ENCODE measurements at regions not wholly inside any gene's neighbourhood (a gene's known extent, or its start where the extent isn't known, plus 50 kb on each side); places are given as distances from the start of the nearest gene placed in this dataset.

- no peak for TF ChIP-seq RAD21 (IDR thresholded peaks at IDR 0.05; ENCODE audit: low read depth)
These were observed 64.2 kb upstream of the UBL3 start for GRCh38 chr13:29914581-29914980.

GRCh38 chr13:29911781-29912418 is 61.5 kb upstream of the UBL3 start:
- no peak for TF ChIP-seq USF1 (IDR thresholded peaks at IDR 0.05)
- no peak for TF ChIP-seq NFIC (IDR thresholded peaks at IDR 0.05)
- TF ChIP-seq MAX (IDR thresholded peaks at IDR 0.05) = no peak
- no peak for TF ChIP-seq REST (IDR thresholded peaks at IDR 0.05; ENCODE audit: low read depth)
- no peak for TF ChIP-seq FOXM1 (IDR thresholded peaks at IDR 0.05; ENCODE audit: borderline replicate concordance, low read depth)
- TF ChIP-seq TCF12 (IDR thresholded peaks at IDR 0.05; ENCODE audit: low read depth) = no peak
- TF ChIP-seq EP300 (IDR thresholded peaks at IDR 0.05; ENCODE audit: borderline replicate concordance) = no peak
- no peak for TF ChIP-seq TEAD4 (IDR thresholded peaks at IDR 0.05)
- no peak for TF ChIP-seq CREB1 (IDR thresholded peaks at IDR 0.05; ENCODE audit: low read depth)
- TF ChIP-seq RAD21 (IDR thresholded peaks at IDR 0.05; ENCODE audit: low read depth) = no peak
- no peak for TF ChIP-seq CEBPB (IDR thresholded peaks at IDR 0.05)
- TF ChIP-seq EGR1 (IDR thresholded peaks at IDR 0.05) = no peak
- TF ChIP-seq YY1 (IDR thresholded peaks at IDR 0.05; ENCODE audit: low read depth) = no peak
- TF ChIP-seq TAF1 (IDR thresholded peaks at IDR 0.05; ENCODE audit: low read depth) = no peak
- no peak for TF ChIP-seq ZBTB7A (IDR thresholded peaks at IDR 0.05; ENCODE audit: low read depth)

GRCh38 chr13:29909975-29910674 is 59.7 kb upstream of the UBL3 start:
- TF ChIP-seq YY1 (IDR thresholded peaks at IDR 0.05; ENCODE audit: low read depth) = no peak

GRCh38 chr13:29909081-29909730 is 58.8 kb upstream of the UBL3 start:
- TF ChIP-seq CREB1 (IDR thresholded peaks at IDR 0.05; ENCODE audit: low read depth) = no peak
- TF ChIP-seq EGR1 (IDR thresholded peaks at IDR 0.05) = no peak
- no peak for TF ChIP-seq NFIC (IDR thresholded peaks at IDR 0.05)
- no peak for TF ChIP-seq RAD21 (IDR thresholded peaks at IDR 0.05; ENCODE audit: low read depth)
- no peak for TF ChIP-seq EP300 (IDR thresholded peaks at IDR 0.05; ENCODE audit: borderline replicate concordance)
- no peak for TF ChIP-seq USF1 (IDR thresholded peaks at IDR 0.05)
- TF ChIP-seq CEBPB (IDR thresholded peaks at IDR 0.05) = no peak
- TF ChIP-seq FOXM1 (IDR thresholded peaks at IDR 0.05; ENCODE audit: borderline replicate concordance, low read depth) = no peak
- TF ChIP-seq TAF1 (IDR thresholded peaks at IDR 0.05; ENCODE audit: low read depth) = no peak
- TF ChIP-seq ZBTB7A (IDR thresholded peaks at IDR 0.05; ENCODE audit: low read depth) = no peak
- no peak for TF ChIP-seq TEAD4 (IDR thresholded peaks at IDR 0.05)
- TF ChIP-seq REST (IDR thresholded peaks at IDR 0.05; ENCODE audit: low read depth) = no peak
- no peak for TF ChIP-seq TCF12 (IDR thresholded peaks at IDR 0.05; ENCODE audit: low read depth)
- TF ChIP-seq MAX (IDR thresholded peaks at IDR 0.05) = no peak
- no peak for TF ChIP-seq YY1 (IDR thresholded peaks at IDR 0.05; ENCODE audit: low read depth)

GRCh38 chr13:29908416-29909080 is 58.1 kb upstream of the UBL3 start:
- no peak for TF ChIP-seq REST (IDR thresholded peaks at IDR 0.05; ENCODE audit: low read depth)
- no peak for TF ChIP-seq NFIC (IDR thresholded peaks at IDR 0.05)
- TF ChIP-seq TCF12 (IDR thresholded peaks at IDR 0.05; ENCODE audit: low read depth) = no peak
- TF ChIP-seq MAX (IDR thresholded peaks at IDR 0.05) = no peak
- TF ChIP-seq TAF1 (IDR thresholded peaks at IDR 0.05; ENCODE audit: low read depth) = no peak
- no peak for TF ChIP-seq TEAD4 (IDR thresholded peaks at IDR 0.05)
- no peak for TF ChIP-seq EGR1 (IDR thresholded peaks at IDR 0.05)
- TF ChIP-seq ZBTB7A (IDR thresholded peaks at IDR 0.05; ENCODE audit: low read depth) = no peak
- no peak for TF ChIP-seq RAD21 (IDR thresholded peaks at IDR 0.05; ENCODE audit: low read depth)
- TF ChIP-seq CREB1 (IDR thresholded peaks at IDR 0.05; ENCODE audit: low read depth) = no peak
- TF ChIP-seq EP300 (IDR thresholded peaks at IDR 0.05; ENCODE audit: borderline replicate concordance) = no peak
- TF ChIP-seq USF1 (IDR thresholded peaks at IDR 0.05) = no peak
- TF ChIP-seq CEBPB (IDR thresholded peaks at IDR 0.05) = no peak
- TF ChIP-seq FOXM1 (IDR thresholded peaks at IDR 0.05; ENCODE audit: borderline replicate concordance, low read depth) = no peak
- TF ChIP-seq YY1 (IDR thresholded peaks at IDR 0.05; ENCODE audit: low read depth) = no peak

Data from Ishikawa (cell line).